KMS-11 (cell line): ENCODE measurements at regions not wholly inside any gene's neighbourhood (a gene's known extent, or its start where the extent isn't known, plus 50 kb on each side); places are given as distances from the start of the nearest gene placed in this dataset.

ENCODE experiments used
- H2AFZ ChIP-seq: fragments of 200-600 bp; sonication (generic); 2 replicates; pipeline ENCODE4 v1.6.1; 2016; ENCODE audit warnings: antibody characterized with exemption, mixed run types, low read depth
- H3K27ac ChIP-seq: fragments of 200-600 bp; sonication (generic); 2 replicates; pipeline ENCODE4 v1.6.1; 2016; ENCODE audit warnings: mild to moderate bottlenecking, mixed run types
- H3K27me3 ChIP-seq: fragments of 200-600 bp; sonication (generic); 2 replicates; pipeline ENCODE4 v1.6.1; 2017; ENCODE audit warnings: mild to moderate bottlenecking, low read depth, mixed run types, moderate library complexity; ENCODE audit not compliant: insufficient read depth
- H3K36me3 ChIP-seq: fragments of 200-600 bp; sonication (generic); 2 replicates; pipeline ENCODE4 v1.6.1; 2017; ENCODE audit warnings: mild to moderate bottlenecking, mixed run types; ENCODE audit not compliant: insufficient read depth
- H3K4me1 ChIP-seq: fragments of 200-600 bp; sonication (generic); 2 replicates; pipeline ENCODE4 v1.6.1; 2016; ENCODE audit warnings: mild to moderate bottlenecking, low read depth, mixed run types; ENCODE audit not compliant: poor library complexity, severe bottlenecking
- H3K4me2 ChIP-seq: fragments of 200-600 bp; sonication (generic); 2 replicates; pipeline ENCODE4 v1.7.0; 2016; ENCODE audit warnings: mild to moderate bottlenecking, mixed run types
- H3K4me3 ChIP-seq: fragments of 200-600 bp; sonication (generic); IDR thresholded peaks from 2 replicates; pipeline ENCODE4 v1.6.1; 2017; ENCODE audit warnings: low read depth, low read length, mixed read lengths; ENCODE audit not compliant: insufficient read depth
- H3K79me2 ChIP-seq: fragments of 200-600 bp; sonication (generic); 2 replicates; pipeline ENCODE4 v1.6.1; 2016; ENCODE audit warnings: low read depth, mixed run types; ENCODE audit not compliant: insufficient read depth
- H3K9ac ChIP-seq: fragments of 200-600 bp; sonication (generic); 2 replicates; pipeline ENCODE4 v1.6.1; 2016; ENCODE audit warnings: mild to moderate bottlenecking, mixed run types
- H4K20me1 ChIP-seq: fragments of 200-600 bp; sonication (generic); 2 replicates; pipeline ENCODE4 v1.6.1; 2016; ENCODE audit warnings: mild to moderate bottlenecking, mixed run types; ENCODE audit not compliant: insufficient read depth
- CTCF ChIP-seq: fragments of 200-600 bp; sonication (generic); conservative IDR thresholded peaks from 2 replicates; pipeline ENCODE4 v1.6.1; 2017; ENCODE audit warnings: low read depth, mild to moderate bottlenecking, antibody characterized with exemption, low read length, moderate library complexity, mixed read lengths

GRCh38 chr1:8139941-8140340, 113.8 kb upstream of the ERRFI1 start:
- Histone ChIP-seq H3K27me3 (no peaks in the 10 kb centered on the region), H3K4me2 (no peak overlapping the region), H4K20me1 (no peaks in the 10 kb centered on the region), H3K36me3 (no peaks in the 10 kb centered on the region), H3K79me2 (no peaks in the 10 kb centered on the region), H3K4me1 (no peaks in the 10 kb centered on the region), H3K9ac (no peak overlapping the region), H3K4me3 (no peak overlapping the region), H3K27ac (no peak overlapping the region), H2AFZ (no peak overlapping the region)
- TF ChIP-seq CTCF, result no peak

- H3K4me3 ChIP-seq, result no peak overlapping the region
- H3K36me3 ChIP-seq, result no peaks in the 10 kb centered on the region
- H3K4me1 ChIP-seq, result no peaks in the 10 kb centered on the region
- no peaks in the 10 kb centered on the region for H3K27me3 ChIP-seq
- no peak for TF ChIP-seq CTCF
- no peak overlapping the region for H2AFZ ChIP-seq
- H3K4me2 ChIP-seq, result no peak overlapping the region
- H3K27ac ChIP-seq, result no peak overlapping the region
- no peak overlapping the region for H3K9ac ChIP-seq
- no peaks in the 10 kb centered on the region for H4K20me1 ChIP-seq
- H3K79me2 ChIP-seq, result no peaks in the 10 kb centered on the region
These were observed 113.3 kb upstream of the ERRFI1 start for GRCh38 chr1:8139383-8139782.

- TF ChIP-seq CTCF, result no peak
- Histone ChIP-seq H2AFZ (no peak overlapping the region), H3K36me3 (no peaks in the 10 kb centered on the region), H3K4me1 (no peaks in the 10 kb centered on the region), H3K27ac (no peak overlapping the region), H3K4me2 (no peak overlapping the region), H3K4me3 (no peak overlapping the region), H4K20me1 (no peaks in the 10 kb centered on the region), H3K79me2 (no peaks in the 10 kb centered on the region), H3K27me3 (0 out of 2 replicates have a peak, but pooled peaks cover 6% of the 10 kb centered on the region), H3K9ac (no peak overlapping the region)
These were observed 112.6 kb upstream of the ERRFI1 start for GRCh38 chr1:8138673-8139072.

- Histone ChIP-seq H4K20me1 (no peaks in the 10 kb centered on the region), H3K36me3 (no peaks in the 10 kb centered on the region), H3K27ac (no peak overlapping the region), H3K79me2 (no peaks in the 10 kb centered on the region), H3K27me3 (0 out of 2 replicates have a peak, but pooled peaks cover 6% of the 10 kb centered on the region), H3K4me3 (no peak overlapping the region), H2AFZ (no peak overlapping the region), H3K4me1 (no peaks in the 10 kb centered on the region), H3K4me2 (no peak overlapping the region), H3K9ac (no peak overlapping the region)
- no peak for TF ChIP-seq CTCF
These were observed 111.6 kb upstream of the ERRFI1 start for GRCh38 chr1:8137481-8138244.
